Hematopoietic multipotent progenitor cell treated with erythropoietin and hydrocortisone succinate and interleukin-3 and kit ligand, for 15 days (in vitro differentiated cells): ENCODE measurements at regions not wholly inside any gene's neighbourhood (a gene's known extent, or its start where the extent isn't known, plus 50 kb on each side); places are given as distances from the start of the nearest gene placed in this dataset.

Experiments
- DNase-seq: peaks from one replicate; pipeline ENCODE4 v3.0.0-alpha.2; 2015; ENCODE audit warnings: low spot score

DNA sequence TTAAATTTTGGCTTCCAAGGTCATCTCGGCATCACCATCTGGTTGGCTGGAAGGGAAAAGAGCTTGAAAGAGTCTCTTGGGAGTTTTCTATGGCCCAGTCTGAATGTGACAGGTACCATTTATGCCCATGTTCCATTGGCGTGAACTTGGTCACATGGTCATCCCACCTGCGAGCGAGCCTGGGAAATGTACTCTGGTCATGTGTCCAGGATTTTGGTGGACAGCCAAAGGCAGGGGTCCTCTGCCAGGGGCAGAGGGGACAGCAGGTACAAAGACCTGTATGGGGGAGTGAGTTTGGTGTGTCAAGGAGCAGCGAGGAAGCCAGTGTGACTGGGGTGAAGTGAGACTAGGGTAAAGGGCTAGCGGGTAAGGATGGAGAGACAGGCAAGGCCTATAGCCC lies 112.6 kb downstream of the CDC5L start:
- DNase-seq = no peak

DNA sequence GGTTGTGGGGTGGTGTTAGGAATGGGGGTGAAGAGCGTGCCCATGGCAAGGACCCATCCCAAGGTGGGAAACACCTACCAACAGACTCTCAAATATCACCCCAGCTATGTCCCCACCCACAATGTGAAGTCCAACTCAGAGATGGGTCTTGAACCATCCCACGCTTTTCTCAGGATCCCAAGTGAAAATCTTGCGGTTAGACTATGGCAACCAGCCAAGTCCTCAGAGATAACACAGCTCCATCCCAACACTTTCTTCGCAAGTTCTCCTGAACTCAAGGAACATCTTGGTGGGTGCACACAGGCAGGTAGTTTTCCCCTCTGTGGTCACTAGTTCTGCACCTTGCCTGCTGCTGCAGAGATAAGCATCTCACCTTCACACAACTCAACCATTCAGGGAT lies 116.0 kb downstream of the CDC5L start:
- DNase-seq = no peak

DNA sequence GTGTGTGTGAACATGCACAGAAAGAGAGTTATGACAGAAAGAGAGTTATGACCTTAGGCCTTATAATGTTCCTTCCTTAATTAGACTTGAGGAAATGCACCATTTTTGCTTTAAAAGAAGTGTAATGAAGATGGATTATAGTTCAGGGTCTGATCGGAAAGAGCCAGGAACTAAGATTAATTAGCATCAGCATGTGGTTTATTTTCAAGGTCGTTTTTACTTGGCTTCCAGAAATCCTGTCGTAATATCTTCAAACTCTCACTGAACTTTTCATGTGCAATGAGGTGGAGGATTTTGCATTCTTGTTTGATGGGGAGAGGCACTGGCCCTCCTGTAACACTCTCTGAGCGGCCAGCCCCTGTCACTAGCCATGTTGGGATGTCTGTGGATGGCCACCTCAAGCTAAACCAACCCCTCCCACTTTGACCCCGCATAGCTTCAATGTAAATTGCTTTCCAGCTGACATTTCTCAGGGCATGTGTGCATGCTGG lies 116.8 kb downstream of the CDC5L start:
- DNase-seq = no peak

DNA sequence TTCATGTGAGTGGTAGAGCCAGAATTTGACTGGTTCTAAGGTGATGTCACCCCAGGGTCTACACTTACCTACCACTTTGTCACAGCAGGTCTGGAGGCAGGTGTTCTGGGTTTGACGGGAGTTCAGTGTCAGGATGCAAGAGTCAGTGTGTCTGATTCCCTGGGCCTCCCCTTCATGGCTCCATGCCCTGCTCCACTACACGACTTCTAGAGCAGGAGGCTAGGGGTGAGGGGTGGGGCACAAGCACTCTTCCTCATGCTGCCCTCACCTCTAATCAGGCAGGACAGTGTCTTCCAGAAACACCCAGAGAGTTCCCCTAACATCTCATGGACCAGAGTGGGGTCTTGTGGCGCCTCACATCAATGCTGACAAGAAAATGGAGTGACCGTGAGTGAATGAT lies 118.2 kb downstream of the CDC5L start:
- DNase-seq = no peak

DNA sequence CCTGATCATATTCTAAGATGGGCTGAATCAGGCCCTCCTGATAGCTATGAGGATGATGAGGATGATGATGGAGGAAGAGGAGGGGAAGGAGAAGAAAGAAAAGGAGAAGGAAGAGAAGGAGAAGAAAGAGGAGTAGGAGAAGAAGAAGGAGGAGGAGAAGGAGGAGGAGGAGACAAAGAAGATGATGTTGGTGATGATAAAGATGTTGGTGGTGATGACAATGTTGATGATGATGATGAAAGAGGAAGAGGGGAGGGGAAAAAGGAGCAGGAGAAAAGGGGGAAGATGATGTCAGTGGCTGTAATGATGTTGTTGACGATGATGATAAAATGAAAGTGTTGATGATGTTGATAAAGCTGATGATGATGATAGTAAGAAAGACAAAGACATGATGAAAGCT lies 119.5 kb downstream of the CDC5L start:
- no peak for DNase-seq

DNA sequence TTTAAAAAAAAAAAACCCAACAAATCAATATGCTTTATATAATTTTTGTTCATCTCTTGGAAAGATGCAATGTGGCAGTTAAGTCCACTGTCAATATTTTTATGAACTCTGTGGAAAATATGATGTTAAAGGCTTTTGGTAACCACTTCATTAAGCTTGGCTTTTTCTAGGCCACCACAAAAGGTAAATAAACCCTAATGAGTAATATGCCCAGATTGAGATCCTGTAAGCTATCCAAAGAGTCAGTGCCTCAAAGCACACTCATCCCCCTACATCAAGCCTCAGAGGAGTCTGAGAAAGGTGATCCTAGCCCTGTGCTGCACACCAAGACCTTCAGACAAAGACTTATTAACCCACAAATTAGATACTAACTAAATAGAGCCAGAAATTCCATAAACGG lies 121.1 kb downstream of the CDC5L start:
- no peak for DNase-seq

DNA sequence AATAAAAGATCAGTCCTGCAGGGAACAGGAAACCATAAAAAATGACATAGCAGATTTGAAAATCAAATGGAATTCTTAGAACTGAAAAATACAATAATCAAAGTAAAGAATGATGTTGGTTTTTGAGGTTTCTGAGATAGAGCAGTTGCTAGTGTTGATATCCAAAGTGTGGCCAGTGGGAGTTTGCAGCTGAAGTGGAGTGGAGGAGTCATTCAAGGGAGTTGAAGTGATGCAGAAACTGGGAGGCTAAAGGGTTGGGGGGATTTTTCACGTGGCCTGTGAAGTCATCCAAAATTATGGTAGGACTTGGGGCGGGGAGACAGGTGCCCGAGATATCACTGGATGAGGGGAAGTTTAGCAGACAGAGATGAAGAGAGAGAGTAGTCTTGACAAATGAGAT lies 123.6 kb downstream of the CDC5L start:
- DNase-seq = no peak

DNA sequence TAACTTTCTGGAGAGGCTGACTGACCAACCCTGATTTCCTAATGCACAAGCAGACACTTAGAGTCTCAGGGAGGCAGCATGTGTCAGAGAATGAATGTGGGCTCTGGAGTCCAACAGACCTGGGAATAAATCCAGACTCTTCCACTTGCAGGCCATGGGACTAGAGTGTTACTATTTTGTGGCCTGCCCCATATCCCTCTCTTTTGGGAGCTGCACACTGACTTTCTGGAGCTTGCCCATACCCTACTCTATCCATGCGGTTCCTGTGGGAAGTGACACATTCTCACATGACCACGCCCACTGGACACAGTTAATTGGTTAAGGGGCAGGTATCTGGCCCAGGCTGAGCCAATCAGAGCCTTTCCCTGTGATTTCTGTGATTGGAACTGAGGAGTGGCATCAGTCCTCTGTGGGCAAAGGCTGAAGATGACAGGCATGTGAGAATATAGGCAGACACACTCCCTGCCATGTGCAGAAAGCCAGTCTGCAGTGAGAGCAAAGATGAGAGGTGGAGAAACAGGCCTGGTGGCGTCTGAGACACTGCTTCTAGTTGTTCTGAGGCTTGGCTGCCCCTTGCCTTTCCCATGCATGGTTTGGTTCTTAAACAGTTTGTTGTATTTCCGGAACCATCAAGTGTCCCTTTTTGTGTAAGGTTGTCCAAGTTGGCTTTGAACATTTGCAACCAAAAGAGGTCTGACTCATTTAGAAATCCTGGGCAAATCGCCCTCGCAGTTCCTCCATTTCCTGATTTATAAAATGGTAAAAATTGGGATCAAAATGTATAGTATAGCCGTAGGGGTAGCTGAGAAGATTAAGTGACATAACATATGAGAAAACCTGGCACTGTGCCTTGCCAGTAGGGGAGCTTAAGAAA lies 125.6 kb downstream of the CDC5L start:
- no peak for DNase-seq

DNA sequence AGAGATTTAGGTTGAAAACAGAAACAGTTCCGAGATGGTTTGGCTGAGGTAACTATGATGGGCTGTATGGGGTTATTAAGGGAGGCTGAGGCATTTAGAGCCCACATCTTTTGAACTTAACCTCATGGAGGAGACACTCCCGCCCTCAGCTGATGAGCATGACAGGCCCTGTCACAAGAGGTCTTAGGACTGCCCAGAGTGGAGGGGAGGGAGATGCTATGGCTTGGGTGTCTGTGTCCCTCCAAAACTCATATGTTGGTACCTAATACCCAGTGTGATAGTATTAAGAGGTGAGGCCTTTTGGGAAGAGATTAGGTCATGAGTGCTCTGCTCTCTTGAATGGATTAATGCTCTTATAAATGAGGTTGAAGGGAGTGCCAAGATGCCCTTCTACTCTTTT lies 126.6 kb downstream of the CDC5L start:
- DNase-seq = no peak

DNA sequence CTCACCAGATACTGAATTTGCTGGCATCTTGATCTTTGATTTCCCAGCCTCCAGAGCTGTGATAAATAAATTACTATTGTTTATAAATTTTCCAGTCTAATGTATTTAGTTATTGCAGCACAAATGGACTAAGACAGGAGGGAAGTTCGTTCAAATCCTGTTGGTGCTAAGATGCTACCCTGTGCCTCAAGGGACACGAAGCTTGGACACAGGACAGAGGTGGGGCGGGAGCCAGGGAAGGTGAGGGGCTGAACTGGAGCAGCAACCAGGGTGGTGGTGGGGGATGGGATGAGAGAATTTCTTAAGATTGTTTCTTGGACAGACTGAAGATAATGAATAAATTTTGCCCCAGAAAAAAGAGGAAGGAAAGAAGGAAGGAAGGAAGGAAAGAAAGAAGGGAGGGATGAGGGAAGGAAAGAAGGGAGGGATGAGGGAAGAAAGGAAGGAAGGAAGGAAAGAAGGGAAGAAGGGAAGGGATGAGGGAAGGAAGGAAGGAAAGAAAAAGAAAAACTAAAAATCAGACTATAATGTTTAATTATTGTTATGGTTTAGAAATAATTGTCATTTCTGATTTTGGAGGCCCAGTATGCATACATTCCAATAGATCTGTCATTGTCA lies 127.2 kb downstream of the CDC5L start:
- DNase-seq = no peak

DNA sequence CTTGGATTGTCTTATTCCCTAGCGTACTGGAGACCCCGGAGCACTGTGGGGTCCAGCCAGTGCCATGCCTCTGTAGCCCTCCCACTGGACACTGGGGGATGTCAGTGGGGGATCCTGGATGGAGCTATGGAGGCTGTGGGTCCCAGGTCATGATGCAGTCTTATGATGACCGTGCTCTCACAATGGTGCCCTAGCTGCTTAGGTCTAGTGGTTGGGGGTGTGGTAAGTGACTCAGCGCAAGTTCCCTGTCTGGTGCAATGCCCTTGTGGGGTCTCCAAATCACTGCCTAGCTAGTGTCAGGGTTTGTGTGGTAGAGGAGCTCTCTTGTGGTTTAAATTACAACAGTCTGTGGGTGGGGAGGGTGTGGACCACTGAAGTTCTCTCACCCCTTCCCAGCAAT lies 135.4 kb downstream of the CDC5L start:
- no peak for DNase-seq

DNA sequence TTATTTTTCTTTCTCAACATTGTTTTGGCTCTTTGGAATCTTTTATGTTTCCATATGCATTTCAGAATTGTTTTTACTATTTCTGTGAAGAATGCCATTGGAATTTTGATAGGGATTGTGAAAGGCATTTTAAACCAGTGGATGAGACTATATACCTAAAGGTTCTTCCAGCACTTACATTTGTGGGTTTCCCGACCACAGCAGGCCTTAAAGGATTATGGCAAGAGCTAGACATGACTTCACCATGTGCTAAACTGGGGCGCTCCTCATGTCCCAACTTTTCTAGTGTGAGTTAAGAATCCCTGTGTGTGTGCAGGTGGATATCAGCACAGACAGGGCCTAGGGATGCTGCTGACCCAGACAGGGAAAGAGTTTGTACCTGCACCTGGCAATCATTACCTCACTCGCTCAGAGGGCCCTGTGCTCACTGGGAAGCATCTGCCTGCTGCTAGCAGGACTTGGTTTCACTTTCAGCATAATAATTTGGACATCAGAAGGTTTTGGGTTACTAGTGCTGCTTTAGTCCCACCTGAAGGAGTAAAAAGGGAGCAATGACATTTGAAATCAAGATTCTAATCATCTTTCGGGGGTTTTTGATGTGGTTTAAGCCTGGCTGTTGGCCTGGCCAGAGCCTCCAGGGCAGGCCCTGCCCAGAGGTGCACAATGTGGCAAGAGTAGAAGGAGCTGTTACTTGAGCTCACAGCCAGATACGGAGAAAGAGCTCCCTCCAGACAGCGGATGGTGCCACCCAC lies 137.1 kb downstream of the CDC5L start:
- no peak for DNase-seq

DNA sequence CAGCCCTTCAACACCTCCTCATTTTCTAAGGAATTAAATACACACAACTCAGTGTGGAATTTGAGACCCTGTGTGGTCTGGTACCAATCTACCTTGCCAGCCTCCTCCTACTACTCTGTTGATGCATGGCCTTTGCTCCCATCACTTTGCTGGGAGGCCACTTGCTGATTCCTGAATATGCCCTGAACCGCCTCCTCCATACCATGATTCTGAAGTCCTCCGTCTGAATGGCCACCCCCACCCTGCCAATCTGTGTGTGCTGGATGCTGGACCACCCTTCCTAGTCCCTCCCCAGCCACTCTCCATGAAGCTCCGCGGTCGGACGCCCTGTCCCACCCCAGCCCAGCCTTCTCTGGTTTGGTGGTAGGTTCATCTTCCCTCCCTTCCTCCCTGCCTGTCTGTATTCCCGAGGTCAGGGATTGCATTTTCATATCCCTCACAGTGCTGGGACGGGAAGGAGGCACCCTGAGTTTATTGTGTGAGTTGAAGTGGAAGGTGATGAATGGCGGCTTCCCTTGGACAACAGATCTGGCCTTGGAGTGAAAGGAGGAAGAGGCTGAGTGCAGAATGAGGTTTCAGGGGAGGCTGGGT lies 138.3 kb downstream of the CDC5L start:
- DNase-seq = no peak

DNA sequence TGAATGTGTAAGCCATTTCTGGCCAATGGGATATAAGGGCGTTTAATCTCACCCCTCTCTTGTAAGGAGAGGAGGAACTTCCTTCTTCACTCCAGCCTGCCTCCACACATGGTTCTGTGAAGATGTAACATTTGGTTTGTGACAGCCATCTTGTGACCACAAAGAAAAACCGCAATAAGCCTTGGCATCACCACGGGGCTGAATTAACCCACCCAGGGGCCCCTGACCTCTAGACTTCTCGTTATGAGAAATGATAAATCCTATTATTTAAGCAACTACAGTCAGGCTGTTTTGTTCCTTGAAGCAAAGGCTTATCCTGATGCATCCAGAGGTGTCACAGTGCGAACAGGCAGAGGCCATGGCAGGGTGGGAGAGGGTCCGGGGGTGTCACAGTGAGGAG lies 139.7 kb downstream of the CDC5L start:
- DNase-seq = no peak

DNA sequence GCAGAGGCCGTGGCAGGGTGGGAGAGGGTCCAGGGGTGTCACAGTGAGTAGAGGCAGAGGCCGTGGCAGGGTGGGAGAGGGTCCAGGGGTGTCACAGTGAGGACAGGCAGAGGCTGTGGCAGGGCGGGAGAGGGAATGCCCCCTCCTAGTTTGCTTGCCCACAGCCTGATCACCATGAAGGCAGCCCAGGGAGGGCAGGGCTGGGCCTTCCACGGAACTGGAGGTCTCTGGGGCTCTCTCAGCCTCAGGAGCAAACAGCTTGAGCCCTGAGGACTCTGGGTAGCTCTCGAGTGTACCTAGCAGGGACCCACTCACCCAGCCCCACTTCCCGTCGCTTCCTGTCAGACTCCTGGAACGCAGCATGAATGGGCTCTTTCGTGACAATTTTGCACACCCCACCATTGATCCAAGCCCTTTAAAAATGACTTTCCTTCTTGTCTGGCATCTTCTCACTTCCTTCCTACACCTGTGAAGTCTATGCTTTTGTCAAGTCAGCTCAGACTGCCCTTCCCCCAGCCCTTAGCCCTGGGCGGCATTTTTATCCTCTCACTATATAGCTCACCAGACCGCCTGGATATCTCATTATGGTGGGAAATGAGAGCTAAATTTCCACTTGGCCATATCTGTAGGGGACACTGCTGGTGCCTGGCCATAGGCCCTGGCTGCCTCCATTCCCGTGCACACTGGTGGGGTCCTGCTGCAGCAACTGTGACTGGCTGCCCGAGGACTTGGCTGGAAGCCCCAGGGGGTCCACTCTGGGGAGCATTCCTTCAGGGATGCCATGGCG lies 140.3 kb downstream of the CDC5L start:
- DNase-seq = no peak

DNA sequence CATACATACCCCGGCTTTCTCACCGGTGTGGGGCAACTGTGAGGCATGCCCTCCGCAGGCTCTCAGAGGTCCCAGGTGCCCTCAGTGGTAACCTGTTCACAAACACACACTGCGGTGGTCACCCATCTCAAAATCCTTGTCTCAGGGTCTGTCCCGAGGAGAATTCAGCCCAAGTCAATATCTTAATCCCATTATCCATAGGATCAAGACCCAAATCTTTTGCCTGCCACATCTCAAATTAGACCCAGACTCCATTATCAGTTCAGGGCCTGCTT lies 140.8 kb downstream of the CDC5L start:
- no peak for DNase-seq

DNA sequence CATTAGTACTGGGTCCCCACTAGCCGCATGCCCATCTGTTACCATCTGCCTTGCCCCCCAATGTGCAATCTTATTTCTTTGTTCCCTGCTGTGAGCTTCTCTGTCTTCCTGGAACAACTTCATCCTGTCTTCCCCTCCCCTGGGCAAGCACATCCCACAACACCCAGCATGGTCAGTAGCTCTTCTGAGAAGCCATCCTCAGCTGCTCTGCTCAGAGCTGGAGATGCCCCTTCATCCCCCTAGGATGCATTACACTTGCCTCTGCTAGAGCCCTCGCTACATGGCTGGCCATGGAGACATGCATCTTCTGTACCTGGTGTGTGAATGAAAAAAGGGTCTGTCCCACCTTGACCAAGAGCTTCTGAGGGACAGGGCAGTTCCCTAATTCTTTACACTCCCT lies 141.2 kb downstream of the CDC5L start:
- DNase-seq = no peak

DNA sequence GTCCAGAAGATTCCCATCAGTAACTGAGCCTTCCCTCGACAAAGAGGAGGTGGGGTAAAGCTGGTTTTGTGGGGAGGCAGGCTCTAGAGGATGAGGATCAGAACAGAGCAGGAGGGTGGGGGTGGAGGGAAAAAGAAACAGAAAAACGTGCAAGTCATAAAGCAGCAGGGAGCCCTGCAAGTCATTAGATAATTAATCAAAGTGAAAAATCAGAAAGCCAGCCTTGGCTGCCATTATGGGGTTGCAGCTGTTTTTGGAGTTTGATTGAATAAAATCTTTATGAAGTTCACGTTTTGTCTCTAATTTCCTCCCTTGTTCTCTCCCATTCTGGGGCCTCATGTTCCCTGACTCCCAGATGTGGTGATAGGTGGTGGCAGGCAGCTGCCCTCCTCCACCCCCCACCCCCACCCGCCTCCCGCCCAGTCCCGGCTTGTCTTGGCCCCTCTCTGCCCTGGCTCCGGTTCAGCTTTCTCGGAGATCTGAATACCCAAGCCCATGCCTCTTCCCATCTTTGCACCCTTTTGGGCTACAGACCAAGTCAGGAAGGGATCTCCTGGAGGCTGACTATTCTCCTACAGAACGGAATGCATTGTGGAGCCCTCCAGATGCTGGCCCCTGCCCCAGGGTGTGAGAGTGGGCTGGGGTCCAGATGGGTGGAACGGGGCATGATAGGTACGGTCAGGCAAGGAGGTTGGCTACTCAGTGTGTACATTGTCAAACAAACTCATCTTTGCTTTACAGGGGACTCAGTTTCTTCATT lies 141.8 kb downstream of the CDC5L start:
- DNase-seq = no peak

DNA sequence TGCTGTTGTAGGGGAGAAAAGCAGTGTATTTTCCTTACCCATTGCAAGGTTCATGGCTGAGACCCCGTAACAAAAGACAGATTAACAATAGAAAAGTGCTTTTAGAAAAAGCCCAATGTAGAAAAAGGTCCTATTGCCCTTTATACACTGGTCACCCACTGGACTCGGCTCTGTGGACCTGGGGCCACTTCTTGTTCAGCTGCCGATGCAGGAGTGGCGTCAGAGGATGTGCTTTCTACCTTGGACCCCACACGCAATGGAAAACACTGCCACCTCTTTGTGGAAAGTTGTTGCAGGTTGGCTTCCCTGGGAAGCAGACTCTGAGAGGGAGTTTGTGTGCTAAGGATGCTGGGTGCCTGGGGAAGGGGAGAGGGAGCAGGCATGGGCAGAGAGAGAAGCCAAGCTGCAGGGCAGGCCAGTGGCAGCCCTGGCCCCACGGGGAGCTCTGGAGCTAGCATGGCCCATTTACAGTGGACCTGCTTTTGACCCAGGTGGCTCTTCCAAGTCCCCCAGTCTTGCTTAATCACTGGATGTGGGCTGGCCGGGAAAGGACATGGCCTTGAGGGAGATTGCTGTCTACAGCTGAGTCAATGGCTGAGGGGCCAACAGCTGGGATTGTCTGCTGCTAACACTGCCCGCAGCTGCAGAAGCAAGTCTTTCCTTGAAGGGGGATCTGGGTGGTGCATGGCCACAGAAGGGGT lies 142.9 kb downstream of the CDC5L start:
- DNase-seq = no peak

DNA sequence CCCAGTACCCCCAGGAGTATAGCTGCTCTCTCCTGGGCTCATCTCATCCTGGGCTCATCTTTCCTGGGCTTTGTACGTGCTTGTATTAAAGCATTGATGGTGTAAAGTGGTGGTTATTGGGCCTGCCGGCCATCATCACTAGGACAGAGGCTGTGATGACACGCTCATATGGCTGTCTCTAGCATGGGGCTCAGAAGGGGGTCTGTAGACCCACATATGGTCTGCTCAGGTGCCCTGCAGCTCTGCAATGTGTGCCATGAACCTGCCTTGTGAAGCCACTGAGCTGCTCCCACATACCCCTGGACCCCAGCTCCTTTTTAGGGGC lies 143.4 kb downstream of the CDC5L start:
- DNase-seq = no peak
